PC-9 (cell line): ENCODE measurements at regions not wholly inside any gene's neighbourhood (a gene's known extent, or its start where the extent isn't known, plus 50 kb on each side); places are given as distances from the start of the nearest gene placed in this dataset.

Experiments used
- CTCF ChIP-seq: fragments of 200-600 bp; sonication (generic); conservative IDR thresholded peaks from 2 replicates; pipeline ENCODE4 v1.6.1; 2017; ENCODE audit warnings: mixed run types, antibody characterized with exemption, mild to moderate bottlenecking, moderate library complexity
- EZH2 ChIP-seq: fragments of 200-600 bp; sonication (generic); IDR thresholded peaks from 2 replicates; pipeline ENCODE4 v1.8.0; 2017; ENCODE audit warnings: antibody characterized with exemption, low read depth

DNA sequence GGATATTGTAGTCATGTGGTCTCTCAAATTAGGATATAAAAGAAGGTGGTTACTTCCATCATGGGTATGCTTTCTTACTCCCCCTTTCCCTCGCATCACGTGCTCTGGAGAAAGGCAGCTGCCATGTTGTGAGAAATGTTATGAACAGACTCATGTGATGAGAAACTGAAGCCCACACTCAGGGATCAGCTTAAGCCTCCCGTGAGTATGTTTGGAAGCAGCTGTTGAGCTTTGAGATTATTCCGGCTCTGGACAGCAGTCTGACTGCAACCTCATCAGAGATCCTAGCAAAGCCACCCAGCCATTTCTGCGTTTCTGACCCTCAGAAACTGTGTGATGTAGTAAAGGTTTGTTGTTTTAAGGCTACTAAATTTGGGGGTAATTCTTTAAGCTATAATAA lies 700.1 kb downstream of the ADCYAP1 start:
- TF ChIP-seq CTCF (no peak), EZH2 (no peak)
